MM.1S (cell line): ENCODE measurements at regions not wholly inside any gene's neighbourhood (a gene's known extent, or its start where the extent isn't known, plus 50 kb on each side); places are given as distances from the start of the nearest gene placed in this dataset.

Experiments
- CTCF ChIP-seq: fragments of 300-600 bp; sonication (generic); IDR thresholded peaks from 2 replicates; pipeline ENCODE4 v1.5.1; 2016; ENCODE audit warnings: antibody characterized with exemption, low read length, mixed read lengths
- EZH2 ChIP-seq: fragments of 300-600 bp; sonication (generic); optimal IDR thresholded peaks from 2 replicates; pipeline ENCODE3; 2017; ENCODE audit warnings: low read depth, mild to moderate bottlenecking, antibody characterized with exemption, low read length, mixed read lengths

- TF ChIP-seq CTCF (no peak), EZH2 (no peak)
Measured at GRCh38 chr6:11929241-11929835, 82.8 kb upstream of the HIVEP1 start.
